Liver (tissue), 1 donor: ENCODE measurements at regions not wholly inside any gene's neighbourhood (a gene's known extent, or its start where the extent isn't known, plus 50 kb on each side); places are given as distances from the start of the nearest gene placed in this dataset. TPM values are rescaled to one million over a fixed set of nuclear protein-coding genes. Genes with fewer than 3 reads are reported as not detected.

Source experiments
- small RNA-seq: library from RNA; depleted of rRNA; stranded (forward); fragments of <200 nt; gene quantifications from one replicate; pipeline ENCODE3, GENCODE V24; 2014

Small RNAs in the stretch of these regions (small RNA-seq; reads per million reads assigned to genes)
- not detected for gene AC061975.2
